Stimulated activated naive CD8-positive, alpha-beta T cell treated with anti-CD3 and anti-CD28 coated beads, Interleukin-15, amount 100 ng/mL, for 72 hours (primary cell): ENCODE measurements at regions not wholly inside any gene's neighbourhood (a gene's known extent, or its start where the extent isn't known, plus 50 kb on each side); places are given as distances from the start of the nearest gene placed in this dataset.
"Not testable (repeated sequence)": the region's sequence is repeated elsewhere in the genome, so short reads cannot be mapped to it uniquely, and the experiment has no call there.

Experiments
- ATAC-seq: fragments of 150-1000 bp; cut with Tn5 transposase; 2 replicates; pipeline ENCODE4 v1.10.0; 2021; ENCODE audit warnings: mild to moderate bottlenecking, moderate library complexity
- DNase-seq, 2 donors: peaks; one replicate each; pipeline ENCODE4 v3.0.0; 2021 to 2022
- H3K27ac Mint-ChIP-seq, 2 donors: one replicate each; pipeline ENCODE4 v1.8.0; 2022; ENCODE audit warnings: mild to moderate bottlenecking in 2 of 2, mixed read lengths in 2 of 2, moderate library complexity in 2 of 2
- H3K27me3 Mint-ChIP-seq: one replicate; pipeline ENCODE4 v1.8.0; 2022; ENCODE audit warnings: mixed read lengths
- H3K4me1 Mint-ChIP-seq: one replicate; pipeline ENCODE4 v1.8.0; 2022; ENCODE audit warnings: mild to moderate bottlenecking, mixed read lengths
- H3K4me3 Mint-ChIP-seq, 2 donors: one replicate each; pipeline ENCODE4 v1.8.0; 2022; ENCODE audit warnings: mild to moderate bottlenecking in 2 of 2, mixed read lengths in 2 of 2, moderate library complexity in 1 of 2
- H3K9me3 Mint-ChIP-seq, 2 donors: one replicate each; pipeline ENCODE4 v1.8.0; 2022; ENCODE audit warnings: mixed read lengths in 2 of 2

- not testable (repeated sequence) for ATAC-seq, DNase-seq, H3K27me3 Mint-ChIP-seq
These were observed 147.5 kb downstream of the ZNF330 start for GRCh38 chr4:141368241-141368640.

GRCh38 chr4:141371206-141371605 is 150.5 kb downstream of the ZNF330 start:
- no peak for ATAC-seq
- DNase-seq = no peak
- no peak overlapping the region for H3K27ac Mint-ChIP-seq

More at GRCh38 chr4:141368241-141368640, 147.5 kb downstream of the ZNF330 start:
- not testable (repeated sequence) for H3K4me1 Mint-ChIP-seq, H3K27ac Mint-ChIP-seq, H3K4me3 Mint-ChIP-seq
- H3K9me3 Mint-ChIP-seq = peaks cover 9 to 13% of the 10 kb centered on the region in 2 donors

GRCh38 chr4:141375855-141376254 is 155.2 kb downstream of the ZNF330 start:
- ATAC-seq (no peak), DNase-seq (no peak)
- Mint-ChIP-seq H3K27me3 (peaks cover 11% of the 10 kb centered on the region), H3K27ac (no peak overlapping the region), H3K4me3 (no peak overlapping the region), H3K4me1 (no peaks in the 10 kb centered on the region), H3K9me3 (peaks cover 5 to 21% of the 10 kb centered on the region in 2 donors)

More at GRCh38 chr4:141371206-141371605, 150.5 kb downstream of the ZNF330 start:
- Mint-ChIP-seq H3K27me3 (peaks cover 10% of the 10 kb centered on the region), H3K9me3 (peaks cover 7 to 9% of the 10 kb centered on the region in 2 donors), H3K4me3 (no peak overlapping the region), H3K4me1 (no peaks in the 10 kb centered on the region)

- DNase-seq (no peak), ATAC-seq (no peak)
- H3K4me1 Mint-ChIP-seq = no peaks in the 10 kb centered on the region
- H3K27me3 Mint-ChIP-seq = peaks cover 11% of the 10 kb centered on the region
- peaks cover 5 to 23% of the 10 kb centered on the region in 2 donors for H3K9me3 Mint-ChIP-seq
- no peak overlapping the region for H3K27ac Mint-ChIP-seq
- H3K4me3 Mint-ChIP-seq = no peak overlapping the region
These were observed 156.1 kb downstream of the ZNF330 start for GRCh38 chr4:141376769-141377168.

GRCh38 chr4:141387299-141387698 is 166.6 kb downstream of the ZNF330 start:
- Mint-ChIP-seq H3K4me3 (no peak overlapping the region), H3K27me3 (peaks cover 8% of the 10 kb centered on the region), H3K27ac (no peak overlapping the region), H3K9me3 (peaks cover 0 to 5% of the 10 kb centered on the region in 2 donors), H3K4me1 (no peaks in the 10 kb centered on the region)
- ATAC-seq (no peak), DNase-seq (no peak)

GRCh38 chr4:141388481-141388880 is 167.8 kb downstream of the ZNF330 start:
- H3K27ac Mint-ChIP-seq = no peak overlapping the region
- no peaks in the 10 kb centered on the region for H3K4me1 Mint-ChIP-seq
- H3K27me3 Mint-ChIP-seq = peaks cover 8% of the 10 kb centered on the region
- H3K4me3 Mint-ChIP-seq = no peak overlapping the region
- DNase-seq (no peak), ATAC-seq (no peak)
- peaks cover 0 to 5% of the 10 kb centered on the region in 2 donors for H3K9me3 Mint-ChIP-seq

GRCh38 chr4:141389649-141390048 is 169.0 kb downstream of the ZNF330 start:
- ATAC-seq (no peak), DNase-seq (no peak)
- Mint-ChIP-seq H3K27me3 (peaks cover 8% of the 10 kb centered on the region), H3K27ac (no peak overlapping the region), H3K9me3 (peaks cover 0 to 4% of the 10 kb centered on the region in 2 donors), H3K4me1 (no peaks in the 10 kb centered on the region), H3K4me3 (no peak overlapping the region)

GRCh38 chr4:141390571-141390970 is 169.9 kb downstream of the ZNF330 start:
- DNase-seq = no peak
- no peaks in the 10 kb centered on the region for H3K4me1 Mint-ChIP-seq
- ATAC-seq = no peak
- no peak overlapping the region for H3K27ac Mint-ChIP-seq
- no peaks in the 10 kb centered on the region for H3K9me3 Mint-ChIP-seq
- peaks cover 8% of the 10 kb centered on the region for H3K27me3 Mint-ChIP-seq
- H3K4me3 Mint-ChIP-seq = no peak overlapping the region

- peaks cover 8% of the 10 kb centered on the region for H3K27me3 Mint-ChIP-seq
These were observed 170.6 kb downstream of the ZNF330 start for GRCh38 chr4:141391293-141391692.

GRCh38 chr4:141391771-141392170 is 171.1 kb downstream of the ZNF330 start:
- ATAC-seq (no peak), DNase-seq (no peak)
- no peak overlapping the region for H3K4me3 Mint-ChIP-seq
- no peaks in the 10 kb centered on the region for H3K4me1 Mint-ChIP-seq
- no peaks in the 10 kb centered on the region for H3K9me3 Mint-ChIP-seq
- H3K27me3 Mint-ChIP-seq = peaks cover 8% of the 10 kb centered on the region
- H3K27ac Mint-ChIP-seq = no peak overlapping the region

More at GRCh38 chr4:141391293-141391692, 170.6 kb downstream of the ZNF330 start:
- Mint-ChIP-seq H3K4me1 (no peaks in the 10 kb centered on the region), H3K27ac (no peak overlapping the region), H3K4me3 (no peak overlapping the region), H3K9me3 (no peaks in the 10 kb centered on the region)
- ATAC-seq (no peak), DNase-seq (no peak)

GRCh38 chr4:141395246-141395830 is 174.6 kb downstream of the ZNF330 start:
- no peak overlapping the region for H3K4me3 Mint-ChIP-seq
- no peak for ATAC-seq
- DNase-seq = no peak
- peaks cover 8% of the 10 kb centered on the region for H3K27me3 Mint-ChIP-seq
- no peaks in the 10 kb centered on the region for H3K4me1 Mint-ChIP-seq
- H3K27ac Mint-ChIP-seq = no peak overlapping the region
- H3K9me3 Mint-ChIP-seq = no peaks in the 10 kb centered on the region

- Mint-ChIP-seq H3K4me3 (no peak overlapping the region), H3K27ac (no peak overlapping the region), H3K9me3 (no peaks in the 10 kb centered on the region), H3K27me3 (peaks cover 8% of the 10 kb centered on the region), H3K4me1 (no peaks in the 10 kb centered on the region)
- no peak for DNase-seq
- no peak for ATAC-seq
These were observed 175.2 kb downstream of the ZNF330 start for GRCh38 chr4:141395919-141396318.

- H3K27me3 Mint-ChIP-seq = no peaks in the 10 kb centered on the region
- H3K4me1 Mint-ChIP-seq = no peaks in the 10 kb centered on the region
- ATAC-seq (no peak), DNase-seq (no peak)
- no peak overlapping the region for H3K4me3 Mint-ChIP-seq
- no peak overlapping the region for H3K27ac Mint-ChIP-seq
- H3K9me3 Mint-ChIP-seq = no peaks in the 10 kb centered on the region
These were observed 182.0 kb downstream of the ZNF330 start for GRCh38 chr4:141402712-141403111.

- Mint-ChIP-seq H3K27ac (no peak overlapping the region), H3K9me3 (no peaks in the 10 kb centered on the region), H3K4me3 (no peak overlapping the region), H3K4me1 (no peaks in the 10 kb centered on the region), H3K27me3 (no peaks in the 10 kb centered on the region)
- ATAC-seq (no peak), DNase-seq (no peak)
These were observed 183.1 kb downstream of the ZNF330 start for GRCh38 chr4:141403782-141404181.

- H3K4me3 Mint-ChIP-seq = no peak overlapping the region
- no peak for DNase-seq
These were observed 185.5 kb downstream of the ZNF330 start for GRCh38 chr4:141406237-141406636.

GRCh38 chr4:141409556-141409955 is 188.9 kb downstream of the ZNF330 start:
- Mint-ChIP-seq H3K4me3 (no peak overlapping the region), H3K27me3 (no peaks in the 10 kb centered on the region), H3K4me1 (no peaks in the 10 kb centered on the region), H3K9me3 (no peaks in the 10 kb centered on the region), H3K27ac (no peak overlapping the region)
- ATAC-seq (no peak), DNase-seq (no peak)

More at GRCh38 chr4:141406237-141406636, 185.5 kb downstream of the ZNF330 start:
- Mint-ChIP-seq H3K4me1 (no peaks in the 10 kb centered on the region), H3K27ac (no peak overlapping the region), H3K27me3 (no peaks in the 10 kb centered on the region), H3K9me3 (no peaks in the 10 kb centered on the region)
- ATAC-seq = no peak

GRCh38 chr4:141410839-141411238 is 190.1 kb downstream of the ZNF330 start:
- no peaks in the 10 kb centered on the region for H3K27me3 Mint-ChIP-seq
- H3K9me3 Mint-ChIP-seq = no peaks in the 10 kb centered on the region
- H3K27ac Mint-ChIP-seq = no peak overlapping the region
- no peak overlapping the region for H3K4me3 Mint-ChIP-seq
- no peaks in the 10 kb centered on the region for H3K4me1 Mint-ChIP-seq
- DNase-seq = no peak
- no peak for ATAC-seq
